Activated naive CD8-positive, alpha-beta T cell (primary cell): ENCODE measurements at regions not wholly inside any gene's neighbourhood (a gene's known extent, or its start where the extent isn't known, plus 50 kb on each side); places are given as distances from the start of the nearest gene placed in this dataset.

Experiments
- H3K27ac Mint-ChIP-seq: one replicate; pipeline ENCODE4 v1.8.0; 2021; ENCODE audit warnings: mixed read lengths
- H3K27me3 Mint-ChIP-seq: one replicate; pipeline ENCODE4 v1.8.0; 2021; ENCODE audit warnings: mixed read lengths
- H3K36me3 Mint-ChIP-seq: one replicate; pipeline ENCODE4 v1.8.0; 2021; ENCODE audit warnings: mixed read lengths
- H3K4me1 Mint-ChIP-seq: one replicate; pipeline ENCODE4 v1.8.0; 2021; ENCODE audit warnings: low read depth, mixed read lengths
- H3K4me3 Mint-ChIP-seq: one replicate; pipeline ENCODE4 v1.8.0; 2021; ENCODE audit warnings: mild to moderate bottlenecking, mixed read lengths
- H3K9me3 Mint-ChIP-seq: one replicate; pipeline ENCODE4 v1.8.0; 2021; ENCODE audit warnings: low read depth, mixed read lengths

GRCh38 chr12:105561546-105562198 lies 231.2 kb downstream of the C12orf75 start:
- Mint-ChIP-seq H3K4me1 (no peaks in the 10 kb centered on the region), H3K4me3 (no peak overlapping the region), H3K36me3 (no peaks in the 10 kb centered on the region)

GRCh38 chr12:105562199-105562971 lies 231.9 kb downstream of the C12orf75 start:
- Mint-ChIP-seq H3K9me3 (no peaks in the 10 kb centered on the region), H3K4me1 (no peaks in the 10 kb centered on the region)

More at GRCh38 chr12:105561546-105562198, 231.2 kb downstream of the C12orf75 start:
- Mint-ChIP-seq H3K27me3 (no peaks in the 10 kb centered on the region), H3K27ac (no peak overlapping the region), H3K9me3 (no peaks in the 10 kb centered on the region)

GRCh38 chr12:105567061-105567460 lies 236.6 kb downstream of the C12orf75 start:
- peaks cover 5% of the 10 kb centered on the region for H3K27me3 Mint-ChIP-seq
- no peak overlapping the region for H3K27ac Mint-ChIP-seq
- H3K4me3 Mint-ChIP-seq: no peak overlapping the region
- no peaks in the 10 kb centered on the region for H3K36me3 Mint-ChIP-seq
- no peaks in the 10 kb centered on the region for H3K4me1 Mint-ChIP-seq
- no peaks in the 10 kb centered on the region for H3K9me3 Mint-ChIP-seq

More at GRCh38 chr12:105562199-105562971, 231.9 kb downstream of the C12orf75 start:
- no peaks in the 10 kb centered on the region for H3K36me3 Mint-ChIP-seq
- H3K4me3 Mint-ChIP-seq: no peak overlapping the region
- no peak overlapping the region for H3K27ac Mint-ChIP-seq
- peaks cover 1% of the 10 kb centered on the region for H3K27me3 Mint-ChIP-seq

- Mint-ChIP-seq H3K4me1 (no peaks in the 10 kb centered on the region), H3K27me3 (peaks cover 5% of the 10 kb centered on the region), H3K27ac (no peak overlapping the region), H3K36me3 (no peaks in the 10 kb centered on the region), H3K4me3 (no peak overlapping the region), H3K9me3 (no peaks in the 10 kb centered on the region)
Observed at GRCh38 chr12:105569886-105570285, 239.4 kb downstream of the C12orf75 start.

GRCh38 chr12:105570944-105571343 lies 240.5 kb downstream of the C12orf75 start:
- H3K36me3 Mint-ChIP-seq: no peaks in the 10 kb centered on the region
- H3K4me3 Mint-ChIP-seq: no peak overlapping the region
- H3K27ac Mint-ChIP-seq: no peak overlapping the region
- peaks cover 5% of the 10 kb centered on the region for H3K27me3 Mint-ChIP-seq
- H3K4me1 Mint-ChIP-seq: no peaks in the 10 kb centered on the region
- H3K9me3 Mint-ChIP-seq: no peaks in the 10 kb centered on the region

- no peaks in the 10 kb centered on the region for H3K9me3 Mint-ChIP-seq
- no peak overlapping the region for H3K27ac Mint-ChIP-seq
- H3K27me3 Mint-ChIP-seq: peaks cover 1% of the 10 kb centered on the region
- no peaks in the 10 kb centered on the region for H3K4me1 Mint-ChIP-seq
- no peaks in the 10 kb centered on the region for H3K36me3 Mint-ChIP-seq
- no peak overlapping the region for H3K4me3 Mint-ChIP-seq
Observed at GRCh38 chr12:105573574-105573973, 243.1 kb downstream of the C12orf75 start.

- Mint-ChIP-seq H3K27ac (no peak overlapping the region), H3K36me3 (no peaks in the 10 kb centered on the region), H3K27me3 (peaks cover 1% of the 10 kb centered on the region), H3K9me3 (no peaks in the 10 kb centered on the region), H3K4me3 (no peak overlapping the region), H3K4me1 (no peaks in the 10 kb centered on the region)
Observed at GRCh38 chr12:105574056-105574715, 243.7 kb downstream of the C12orf75 start.

GRCh38 chr12:105575235-105575634 lies 244.7 kb downstream of the C12orf75 start:
- no peak overlapping the region for H3K4me3 Mint-ChIP-seq
- H3K4me1 Mint-ChIP-seq: no peaks in the 10 kb centered on the region
- H3K27me3 Mint-ChIP-seq: peaks cover 1% of the 10 kb centered on the region
- H3K27ac Mint-ChIP-seq: no peak overlapping the region
- no peaks in the 10 kb centered on the region for H3K9me3 Mint-ChIP-seq
- H3K36me3 Mint-ChIP-seq: no peaks in the 10 kb centered on the region

- H3K36me3 Mint-ChIP-seq: no peaks in the 10 kb centered on the region
- H3K27me3 Mint-ChIP-seq: peaks cover 1% of the 10 kb centered on the region
- H3K4me1 Mint-ChIP-seq: no peaks in the 10 kb centered on the region
- no peak overlapping the region for H3K4me3 Mint-ChIP-seq
- no peaks in the 10 kb centered on the region for H3K9me3 Mint-ChIP-seq
- no peak overlapping the region for H3K27ac Mint-ChIP-seq
Observed at GRCh38 chr12:105576261-105576660, 245.8 kb downstream of the C12orf75 start.

GRCh38 chr12:105580821-105581352 lies 250.4 kb downstream of the C12orf75 start:
- no peak overlapping the region for H3K27ac Mint-ChIP-seq
- H3K4me3 Mint-ChIP-seq: no peak overlapping the region
- H3K27me3 Mint-ChIP-seq: peaks cover 6% of the 10 kb centered on the region
- no peaks in the 10 kb centered on the region for H3K36me3 Mint-ChIP-seq
- H3K4me1 Mint-ChIP-seq: no peaks in the 10 kb centered on the region
- H3K9me3 Mint-ChIP-seq: no peaks in the 10 kb centered on the region

GRCh38 chr12:105581420-105581819 lies 250.9 kb downstream of the C12orf75 start:
- Mint-ChIP-seq H3K9me3 (no peaks in the 10 kb centered on the region), H3K27ac (no peak overlapping the region), H3K4me1 (no peaks in the 10 kb centered on the region), H3K27me3 (peaks cover 6% of the 10 kb centered on the region), H3K4me3 (no peak overlapping the region), H3K36me3 (no peaks in the 10 kb centered on the region)

- no peaks in the 10 kb centered on the region for H3K9me3 Mint-ChIP-seq
- no peak overlapping the region for H3K4me3 Mint-ChIP-seq
- H3K27me3 Mint-ChIP-seq: peaks cover 5% of the 10 kb centered on the region
- no peaks in the 10 kb centered on the region for H3K4me1 Mint-ChIP-seq
- no peaks in the 10 kb centered on the region for H3K36me3 Mint-ChIP-seq
- no peak overlapping the region for H3K27ac Mint-ChIP-seq
Observed at GRCh38 chr12:105585107-105585506, 254.6 kb downstream of the C12orf75 start.

GRCh38 chr12:105587237-105587636 lies 256.7 kb downstream of the C12orf75 start:
- H3K4me3 Mint-ChIP-seq: no peak overlapping the region
- H3K36me3 Mint-ChIP-seq: no peaks in the 10 kb centered on the region
- peaks cover 5% of the 10 kb centered on the region for H3K27me3 Mint-ChIP-seq
- H3K4me1 Mint-ChIP-seq: no peaks in the 10 kb centered on the region
- H3K27ac Mint-ChIP-seq: no peak overlapping the region
- H3K9me3 Mint-ChIP-seq: no peaks in the 10 kb centered on the region

GRCh38 chr12:105588106-105588505 lies 257.6 kb downstream of the C12orf75 start:
- Mint-ChIP-seq H3K9me3 (no peaks in the 10 kb centered on the region), H3K4me1 (no peaks in the 10 kb centered on the region), H3K27ac (no peak overlapping the region), H3K4me3 (no peak overlapping the region), H3K27me3 (peaks cover 5% of the 10 kb centered on the region), H3K36me3 (no peaks in the 10 kb centered on the region)

GRCh38 chr12:105590571-105590970 lies 260.1 kb downstream of the C12orf75 start:
- peaks cover 4% of the 10 kb centered on the region for H3K27me3 Mint-ChIP-seq
- H3K9me3 Mint-ChIP-seq: no peaks in the 10 kb centered on the region
- H3K4me1 Mint-ChIP-seq: no peaks in the 10 kb centered on the region
- no peak overlapping the region for H3K27ac Mint-ChIP-seq
- no peaks in the 10 kb centered on the region for H3K36me3 Mint-ChIP-seq
- no peak overlapping the region for H3K4me3 Mint-ChIP-seq
